Naive thymus-derived CD4-positive, alpha-beta T cell (primary cell): ENCODE measurements at regions not wholly inside any gene's neighbourhood (a gene's known extent, or its start where the extent isn't known, plus 50 kb on each side); places are given as distances from the start of the nearest gene placed in this dataset.

Experiments used
- ATAC-seq: fragments of 150-1000 bp; cut with Tn5 transposase; 2 replicates; pipeline ENCODE4 v1.10.0; 2021; ENCODE audit warnings: mild to moderate bottlenecking, moderate library complexity
- CTCF ChIA-PET: fragments of 350-600 bp; sonication (Branson Sonifier 250); formaldehyde crosslinking; loops from one replicate; lab custom pipeline; 2021; ENCODE audit warnings: antibody characterized with exemption; lab: Charles Lee
- POLR2A ChIA-PET: fragments of 350-600 bp; sonication (Branson Sonifier 250); formaldehyde crosslinking; loops from one replicate; lab custom pipeline; 2021; ENCODE audit warnings: antibody characterized with exemption, inconsistent platforms; lab: Charles Lee
- DNase-seq, 9 donors: peaks; one replicate each; pipeline versions ENCODE4 v3.0.0 to v3.0.0-alpha.2; 2020 to 2022; ENCODE audit warnings: mixed read lengths in 1 of 9
- H3K27ac ChIP-seq: one replicate; pipeline ENCODE4 v1.7.0; 2013; ENCODE audit warnings: mild to moderate bottlenecking, low read depth, low read length, moderate library complexity
- H3K27me3 ChIP-seq, 2 donors: one replicate each; pipeline ENCODE4 v1.7.0; 2013; ENCODE audit warnings: low read length in 2 of 2, mild to moderate bottlenecking in 2 of 2, moderate library complexity in 2 of 2; ENCODE audit not compliant: control insufficient read depth in 2 of 2, insufficient read depth in 2 of 2
- H3K36me3 ChIP-seq, 3 experiments: 1 replicate in 2 of 3; 2 replicates in 1 of 3; pipeline ENCODE4 v1.7.0; 2013; ENCODE audit warnings: low read length in 3 of 3, mild to moderate bottlenecking in 3 of 3, moderate library complexity in 1 of 3; ENCODE audit not compliant: insufficient read depth in 3 of 3, control insufficient read depth in 2 of 3
- H3K4me1 ChIP-seq, 2 donors: one replicate each; pipeline ENCODE4 v1.7.0; 2013; ENCODE audit warnings: low read length in 2 of 2, mild to moderate bottlenecking in 2 of 2, moderate library complexity in 1 of 2; ENCODE audit not compliant: control insufficient read depth in 2 of 2, insufficient read depth in 2 of 2
- H3K4me3 ChIP-seq: 2 replicates; pipeline ENCODE4 v1.7.0; 2013; ENCODE audit warnings: mild to moderate bottlenecking, low read length
- H3K9me3 ChIP-seq, 3 experiments: 1 replicate in 2 of 3; 2 replicates in 1 of 3; pipeline ENCODE4 v1.7.0; 2013; ENCODE audit warnings: low read length in 3 of 3; ENCODE audit not compliant: control insufficient read depth in 2 of 3
- H3K27ac Mint-ChIP-seq, 9 donors: one replicate each; pipeline ENCODE4 v1.8.0; 2020 to 2022; ENCODE audit warnings: mixed read lengths in 9 of 9, mild to moderate bottlenecking in 8 of 9, moderate library complexity in 5 of 9, inconsistent platforms in 2 of 9
- H3K27me3 Mint-ChIP-seq, 5 donors: one replicate each; pipeline ENCODE4 v1.8.0; 2021 to 2022; ENCODE audit warnings: mixed read lengths in 5 of 5, mild to moderate bottlenecking in 1 of 5
- H3K36me3 Mint-ChIP-seq, 5 donors: one replicate each; pipeline ENCODE4 v1.8.0; 2020 to 2022; ENCODE audit warnings: mixed read lengths in 5 of 5, mild to moderate bottlenecking in 3 of 5, inconsistent platforms in 1 of 5
- H3K4me1 Mint-ChIP-seq, 7 donors: one replicate each; pipeline ENCODE4 v1.8.0; 2020 to 2022; ENCODE audit warnings: mixed read lengths in 7 of 7, mild to moderate bottlenecking in 3 of 7, inconsistent platforms in 1 of 7
- H3K4me3 Mint-ChIP-seq, 10 donors: one replicate each; pipeline ENCODE4 v1.8.0; 2020 to 2022; ENCODE audit warnings: mild to moderate bottlenecking in 10 of 10, mixed read lengths in 10 of 10, moderate library complexity in 6 of 10, inconsistent platforms in 2 of 10
- H3K9me3 Mint-ChIP-seq, 11 donors: one replicate each; pipeline ENCODE4 v1.8.0; 2020 to 2022; ENCODE audit warnings: mixed read lengths in 11 of 11, mild to moderate bottlenecking in 4 of 11, inconsistent platforms in 1 of 11, moderate library complexity in 1 of 11
- intact Hi-C, 2 donors: fragments of 100-400 bp; cut with micrococcal nuclease; formaldehyde crosslinking; loops; one replicate each; pipeline ENCODE4 v1.15.1; 2023

DNA sequence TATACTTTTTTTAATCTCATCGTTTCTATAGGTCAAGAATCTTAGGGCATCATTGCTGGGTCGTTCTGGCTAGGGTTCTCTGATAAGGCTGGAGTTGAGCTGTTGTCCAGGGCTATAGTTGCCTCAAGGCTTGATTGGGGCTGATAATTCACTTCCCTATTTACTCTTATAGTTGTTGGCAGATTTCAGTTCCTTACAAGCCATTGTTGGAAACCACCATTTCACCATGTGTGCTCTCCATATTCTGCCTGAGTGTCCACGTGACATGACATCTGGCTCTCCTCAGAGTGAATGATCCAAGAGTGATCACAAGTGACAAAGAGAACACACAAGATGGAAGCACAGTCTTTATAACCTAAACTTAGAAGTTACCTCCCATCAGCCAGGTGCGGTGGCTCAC, 852.2 kb downstream of the EFNA5 start:
- intact Hi-C loops = no loop called here
- POLR2A ChIA-PET = no interaction called here

DNA sequence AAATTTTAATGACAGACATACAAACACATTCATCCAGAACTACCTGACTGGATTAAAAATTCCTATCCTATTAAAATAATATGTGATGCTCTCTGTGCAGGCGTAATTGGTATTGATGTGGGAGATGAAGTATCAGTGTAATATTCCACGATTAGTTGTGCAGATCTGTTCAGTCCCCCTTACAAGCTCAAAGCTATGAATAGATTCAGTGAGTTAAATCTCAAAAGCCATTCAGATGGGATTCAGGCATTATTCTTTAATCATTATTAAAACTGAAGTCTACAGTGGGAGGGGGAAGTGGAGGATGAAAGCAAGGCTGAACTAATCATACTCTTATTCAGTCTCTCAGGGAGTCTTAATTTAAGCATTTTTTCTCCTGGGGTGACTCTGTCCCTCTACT, 855.8 kb downstream of the EFNA5 start:
- no peak overlapping the region for H3K4me3 Mint-ChIP-seq
- no peaks in the 10 kb centered on the region for H3K27me3 Mint-ChIP-seq
- no peaks in the 10 kb centered on the region for H3K4me1 Mint-ChIP-seq
- H3K9me3 ChIP-seq = no peaks in the 10 kb centered on the region
- no peak overlapping the region for H3K4me3 ChIP-seq
- ChIA-PET POLR2A (no interaction called here), CTCF (no interaction called here)
- H3K36me3 Mint-ChIP-seq = no peaks in the 10 kb centered on the region
- DNase-seq (no peak), ATAC-seq (no peak)
- H3K9me3 Mint-ChIP-seq = peaks cover 0 to 6% (median 0%) of the 10 kb centered on the region in 11 donors
- no peak overlapping the region for H3K27ac Mint-ChIP-seq
- intact Hi-C loops = no loop called here
- H3K27me3 ChIP-seq = no peaks in the 10 kb centered on the region
- no peaks in the 10 kb centered on the region for H3K4me1 ChIP-seq
- no peak overlapping the region for H3K27ac ChIP-seq
- H3K36me3 ChIP-seq = no peaks in the 10 kb centered on the region

More for the DNA sequence above, 852.2 kb downstream of the EFNA5 start:
- Mint-ChIP-seq H3K27me3 (no peaks in the 10 kb centered on the region), H3K4me3 (no peak overlapping the region), H3K27ac (no peak overlapping the region), H3K4me1 (no peaks in the 10 kb centered on the region), H3K36me3 (no peaks in the 10 kb centered on the region), H3K9me3 (peaks cover 0 to 1% (median 0%) of the 10 kb centered on the region in 11 donors)
- DNase-seq = no peak
- Histone ChIP-seq H3K27me3 (no peaks in the 10 kb centered on the region), H3K4me3 (no peak overlapping the region), H3K4me1 (no peaks in the 10 kb centered on the region), H3K36me3 (no peaks in the 10 kb centered on the region), H3K9me3 (no peaks in the 10 kb centered on the region), H3K27ac (no peak overlapping the region)
- CTCF ChIA-PET = no interaction called here
- no peak for ATAC-seq

DNA sequence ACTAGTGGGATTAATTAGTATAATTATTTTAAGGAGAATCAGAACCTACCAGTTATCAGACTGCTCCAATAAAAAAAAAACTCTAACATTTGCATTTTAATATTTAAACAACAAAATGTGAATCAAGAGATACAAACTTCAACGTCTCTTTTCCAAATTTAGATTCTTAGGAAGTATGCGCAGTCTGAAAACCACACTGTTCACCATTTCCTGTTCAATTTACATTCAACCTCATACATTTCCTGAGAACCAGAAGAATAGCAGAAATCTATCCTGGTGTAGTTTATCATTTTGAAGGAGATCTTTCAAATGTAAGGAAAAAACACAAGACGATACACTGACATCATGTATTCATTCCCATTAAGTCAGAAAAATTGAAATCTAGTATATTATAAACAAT, 869.2 kb downstream of the EFNA5 start:
- Mint-ChIP-seq H3K9me3 (peaks cover 0 to 5% (median 0%) of the 10 kb centered on the region in 11 donors), H3K27me3 (no peaks in the 10 kb centered on the region), H3K27ac (no peak overlapping the region), H3K4me1 (no peaks in the 10 kb centered on the region), H3K36me3 (no peaks in the 10 kb centered on the region), H3K4me3 (no peak overlapping the region)
- Histone ChIP-seq H3K36me3 (no peaks in the 10 kb centered on the region), H3K9me3 (no peaks in the 10 kb centered on the region), H3K27me3 (no peaks in the 10 kb centered on the region), H3K27ac (no peak overlapping the region), H3K4me1 (no peaks in the 10 kb centered on the region), H3K4me3 (no peak overlapping the region)
- DNase-seq (no peak), ATAC-seq (no peak)
- intact Hi-C loops = no loop called here
- CTCF ChIA-PET = no interaction called here
- POLR2A ChIA-PET = no interaction called here

DNA sequence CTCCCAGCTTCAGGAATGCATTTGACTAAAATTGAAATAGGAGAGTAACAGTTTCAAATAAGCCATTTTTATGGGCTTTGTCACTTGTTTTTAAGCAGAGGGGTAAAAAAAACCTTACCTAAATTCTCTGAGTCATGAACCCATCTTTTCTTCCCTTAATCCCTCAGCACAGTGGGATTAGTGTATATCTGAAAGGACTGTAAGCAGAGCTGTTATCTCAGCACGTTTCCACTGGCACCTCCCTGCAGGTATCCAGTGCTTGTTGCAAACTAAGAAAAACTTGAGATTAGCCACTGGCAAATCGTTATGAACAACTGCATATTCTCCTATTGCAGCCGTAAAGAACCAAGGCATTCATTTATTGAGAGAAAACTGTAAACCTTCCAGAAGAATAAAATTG, 872.7 kb downstream of the EFNA5 start:
- no peak for DNase-seq

DNA sequence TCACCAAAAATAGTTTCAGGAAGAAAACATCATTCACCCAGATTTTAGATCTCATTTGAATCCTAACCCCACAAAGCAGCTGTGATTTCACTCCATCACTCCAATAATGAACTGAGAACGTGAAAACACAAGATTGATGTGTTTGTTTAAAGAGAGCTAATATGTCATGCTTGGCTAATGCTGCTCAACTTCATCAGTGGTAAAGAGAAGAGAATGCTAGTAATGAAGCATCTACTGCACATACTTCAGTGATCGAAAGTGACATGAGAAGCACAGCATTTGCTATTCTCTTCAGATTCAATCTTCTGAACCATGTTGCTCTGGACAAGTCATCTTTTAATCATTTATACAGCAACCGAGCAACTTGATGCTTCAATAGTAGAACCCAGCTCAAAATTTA, 874.7 kb downstream of the EFNA5 start:
- H3K36me3 ChIP-seq = no peaks in the 10 kb centered on the region
- no peaks in the 10 kb centered on the region for H3K9me3 ChIP-seq
- no peak overlapping the region for H3K4me3 ChIP-seq
- H3K27me3 ChIP-seq = no peaks in the 10 kb centered on the region
- no peak for ATAC-seq
- DNase-seq = no peak
- intact Hi-C loops = no loop called here
- Mint-ChIP-seq H3K27ac (no peak overlapping the region), H3K36me3 (no peaks in the 10 kb centered on the region), H3K27me3 (no peaks in the 10 kb centered on the region), H3K9me3 (peaks cover 0 to 5% (median 0%) of the 10 kb centered on the region in 11 donors), H3K4me1 (no peaks in the 10 kb centered on the region), H3K4me3 (no peak overlapping the region)
- no peaks in the 10 kb centered on the region for H3K4me1 ChIP-seq
- CTCF ChIA-PET = no interaction called here
- no peak overlapping the region for H3K27ac ChIP-seq
- POLR2A ChIA-PET = no interaction called here

More for the DNA sequence above, 872.7 kb downstream of the EFNA5 start:
- H3K27me3 ChIP-seq = no peaks in the 10 kb centered on the region
- ChIA-PET POLR2A (no interaction called here), CTCF (no interaction called here)
- intact Hi-C loops = no loop called here
- H3K4me1 Mint-ChIP-seq = no peaks in the 10 kb centered on the region
- no peak overlapping the region for H3K27ac Mint-ChIP-seq
- no peaks in the 10 kb centered on the region for H3K4me1 ChIP-seq
- no peaks in the 10 kb centered on the region for H3K9me3 ChIP-seq
- H3K4me3 Mint-ChIP-seq = no peak overlapping the region
- no peaks in the 10 kb centered on the region for H3K27me3 Mint-ChIP-seq
- ATAC-seq = no peak
- H3K27ac ChIP-seq = no peak overlapping the region
- no peaks in the 10 kb centered on the region for H3K36me3 ChIP-seq
- no peak overlapping the region for H3K4me3 ChIP-seq
- H3K9me3 Mint-ChIP-seq = peaks cover 0 to 5% (median 0%) of the 10 kb centered on the region in 11 donors
- no peaks in the 10 kb centered on the region for H3K36me3 Mint-ChIP-seq

DNA sequence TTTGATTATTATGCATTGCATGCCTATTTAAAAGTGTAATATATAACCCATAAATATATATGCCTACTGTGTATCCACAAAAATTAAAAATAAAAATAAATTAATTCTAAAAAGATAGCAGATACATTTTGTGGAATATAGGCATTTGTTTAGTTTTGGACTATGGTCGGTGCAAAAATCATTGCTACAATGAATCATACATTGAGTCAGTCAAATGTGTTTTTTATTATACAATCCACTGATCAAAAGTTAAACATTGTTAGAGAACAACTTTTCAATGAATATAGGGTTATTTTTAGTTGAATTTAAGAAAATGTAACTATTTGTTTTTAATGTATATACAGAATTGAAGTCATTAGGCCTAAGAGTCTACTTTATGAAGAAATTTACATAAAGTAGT, 885.9 kb downstream of the EFNA5 start:
- Histone ChIP-seq H3K27ac (no peak overlapping the region), H3K36me3 (no peaks in the 10 kb centered on the region), H3K4me1 (no peaks in the 10 kb centered on the region), H3K4me3 (no peak overlapping the region), H3K27me3 (no peaks in the 10 kb centered on the region), H3K9me3 (no peaks in the 10 kb centered on the region)
- Mint-ChIP-seq H3K4me3 (no peak overlapping the region), H3K4me1 (no peaks in the 10 kb centered on the region), H3K27me3 (no peaks in the 10 kb centered on the region), H3K27ac (no peak overlapping the region), H3K36me3 (no peaks in the 10 kb centered on the region), H3K9me3 (peaks cover 0 to 28% (median 3%) of the 10 kb centered on the region in 11 donors)
- ChIA-PET POLR2A (no interaction called here), CTCF (no interaction called here)
- DNase-seq (no peak), ATAC-seq (no peak)
- intact Hi-C loops = no loop called here

DNA sequence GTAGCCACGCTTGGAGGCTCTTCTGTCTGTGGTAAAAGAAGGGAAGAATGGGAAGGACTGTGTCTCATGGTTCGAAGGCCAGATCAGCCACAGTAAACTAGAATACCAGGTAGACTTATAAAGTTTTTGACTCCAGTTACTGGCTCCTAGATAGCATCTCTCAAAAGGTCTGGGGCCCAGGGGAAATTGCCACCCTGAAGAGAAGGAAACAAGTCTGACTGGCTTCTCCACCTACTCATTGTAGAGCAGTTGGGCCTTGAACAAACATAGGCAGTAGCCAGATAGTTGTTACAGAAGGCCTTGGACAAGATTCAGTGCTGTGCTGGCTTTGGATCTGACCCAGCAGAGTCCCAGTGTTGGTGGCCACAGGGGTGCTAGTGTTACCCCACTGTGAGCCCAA, 890.4 kb downstream of the EFNA5 start:
- POLR2A ChIA-PET = no interaction called here
- H3K27ac Mint-ChIP-seq = no peak overlapping the region

More for the DNA sequence above, 890.4 kb downstream of the EFNA5 start:
- Histone ChIP-seq H3K27ac (no peak overlapping the region), H3K9me3 (no peaks in the 10 kb centered on the region), H3K4me1 (no peaks in the 10 kb centered on the region), H3K4me3 (no peak overlapping the region), H3K27me3 (no peaks in the 10 kb centered on the region), H3K36me3 (no peaks in the 10 kb centered on the region)
- no peak for DNase-seq
- no peaks in the 10 kb centered on the region for H3K4me1 Mint-ChIP-seq
- ATAC-seq = no peak
- intact Hi-C loops = no loop called here
- no peaks in the 10 kb centered on the region for H3K27me3 Mint-ChIP-seq
- H3K36me3 Mint-ChIP-seq = no peaks in the 10 kb centered on the region
- CTCF ChIA-PET = no interaction called here
- peaks cover 0 to 39% (median 5%) of the 10 kb centered on the region in 11 donors for H3K9me3 Mint-ChIP-seq
- H3K4me3 Mint-ChIP-seq = no peak overlapping the region
